ENCODE measurements at regions not wholly inside any gene's neighbourhood (a gene's known extent, or its start where the extent isn't known, plus 50 kb on each side); places are given as distances from the start of the nearest gene placed in this dataset.
"Not testable (repeated sequence)": the region's sequence is repeated elsewhere in the genome, so short reads cannot be mapped to it uniquely, and the experiment has no call there.

- ChIA-PET CTCF (interaction anchor here (1.3 kb wide), 1 partner anchor 62 kb away, joined by 4 read pairs; no protein-coding TSS in a partner anchor), POLR2A (no interaction called here)
- no peak for TF ChIP-seq CTCF (IDR thresholded peaks at IDR 0.05; ENCODE audit: insufficient read depth, low read length, missing control alignments)
- DNase-seq (ENCODE audit: low read depth, low spot score) = no peak
- no peak overlapping the region for H3K4me3 ChIP-seq (ENCODE audit: low read depth, low read length)
Observed at GRCh38 chr3:196135693-196136639, 54.1 kb upstream of the TFRC start.

GRCh38 chr3:196134691-196135090, 52.8 kb upstream of the TFRC start:
- CTCF ChIA-PET = interaction anchor here (1.3 kb wide), 1 partner anchor 61 kb away, joined by 4 read pairs; no protein-coding TSS in a partner anchor
- POLR2A ChIA-PET = no interaction called here
- no peak overlapping the region for H3K4me3 ChIP-seq (ENCODE audit: low read depth, low read length)
- DNase-seq (ENCODE audit: low read depth, low spot score) = no peak
- no peak for TF ChIP-seq CTCF (IDR thresholded peaks at IDR 0.05; ENCODE audit: insufficient read depth, low read length, missing control alignments)

- CTCF ChIA-PET; DNase-seq (ENCODE audit: low read depth, low spot score); H3K4me3 ChIP-seq (ENCODE audit: low read depth, low read length); POLR2A ChIA-PET: not testable (repeated sequence)
Observed at GRCh38 chr3:196133869-196134268, 52.0 kb upstream of the TFRC start.

- ChIA-PET CTCF (interaction anchor here (0.7 to 1.3 kb wide), 3 partner anchors 15 to 65 kb away, joined by 3 to 4 read pairs (median 3); no protein-coding TSS in a partner anchor), POLR2A (no interaction called here)
- H3K4me3 ChIP-seq (ENCODE audit: low read depth, low read length) = no peak overlapping the region
- TF ChIP-seq CTCF (IDR thresholded peaks at IDR 0.05; ENCODE audit: insufficient read depth, low read length, missing control alignments) = no peak
- no peak for DNase-seq (ENCODE audit: low read depth, low spot score)
Observed at GRCh38 chr3:196131921-196132320, 50.0 kb upstream of the TFRC start.
